HCT116 (cell line): ENCODE measurements at regions not wholly inside any gene's neighbourhood (a gene's known extent, or its start where the extent isn't known, plus 50 kb on each side); places are given as distances from the start of the nearest gene placed in this dataset.

ENCODE experiments used
- ATAC-seq: fragments of 200-7000 bp; cut with Tn5 transposase; 2 replicates; pipeline ENCODE4 v1.9.1; 2020; ENCODE audit warnings: mild to moderate bottlenecking, moderate library complexity
- BruUV-seq: library from RNA; stranded (reverse); fragments of 400-500 nt; replicated peaks from 2 replicates; lab custom pipeline; 2021; lab: Mats Ljungman, UMichigan
- CTCF ChIA-PET: fragments of 300-600 bp; sonication (Branson Sonifier 250); formaldehyde crosslinking; loops from one replicate; lab custom pipeline; 2021; ENCODE audit warnings: antibody characterized with exemption; lab: Charles Lee
- POLR2A ChIA-PET: fragments of 300-600, 350-600 bp; sonication (Branson Sonifier 250); formaldehyde crosslinking; loops from one replicate; lab custom pipeline; 2021; ENCODE audit warnings: antibody characterized with exemption; lab: Charles Lee
- RAD21 ChIA-PET, 2 experiments: fragments of 300-600 bp; sonication (Branson Sonifier 250); formaldehyde crosslinking; loops; one replicate each; lab custom pipeline; 2023; ENCODE audit warnings: low total read pairs in 2 of 2; ENCODE audit not compliant: uncharacterized antibody in 2 of 2, unreplicated experiment in 2 of 2, low non-redundant PET in 1 of 2; lab: Charles Lee
- DNase-seq: peaks from one replicate; pipeline ENCODE4 v3.0.0-alpha.2; 2010; ENCODE audit warnings: low read depth, low spot score
- H2AFZ ChIP-seq: fragments of 200-600 bp; shearing (Covaris generic), sonication (generic); 2 replicates; pipeline ENCODE4 v1.6.1; 2017; ENCODE audit warnings: low read depth, mixed run types, mixed read lengths, antibody characterized with exemption, low read length; ENCODE audit not compliant: poor library complexity, severe bottlenecking
- H3K27ac ChIP-seq: 2 replicates; pipeline ENCODE4 v1.5.1; 2012; ENCODE audit warnings: low read depth, low read length
- H3K27me3 ChIP-seq: fragments of 200-600 bp; sonication (generic); 2 replicates; pipeline ENCODE4 v1.6.1; 2016; ENCODE audit warnings: mixed run types, low read length, mixed read lengths; ENCODE audit not compliant: insufficient read depth
- H3K36me3 ChIP-seq, 2 experiments: fragments of 200-500 bp in 1 of 2; fragments of 200-600 bp in 1 of 2; sonication (Bioruptor generic) in 1 of 2; sonication (generic) in 1 of 2; 2 replicates each; pipeline versions ENCODE4 v1.5.1 to v1.6.1; 2014 to 2016; ENCODE audit warnings: low read length in 2 of 2, inconsistent platforms in 1 of 2, mixed read lengths in 1 of 2, mixed run types in 1 of 2; ENCODE audit not compliant: insufficient read depth in 2 of 2, control insufficient read depth in 1 of 2
- H3K4me1 ChIP-seq, 2 experiments: fragments of 200-600 bp in 1 of 2; sonication (generic) in 1 of 2; 2 replicates each; pipeline versions ENCODE4 v1.5.1 to v1.6.1; 2012 to 2017; ENCODE audit warnings: low read length in 2 of 2, inconsistent platforms in 1 of 2, mild to moderate bottlenecking in 1 of 2, mixed read lengths in 1 of 2, mixed run types in 1 of 2, moderate library complexity in 1 of 2; ENCODE audit not compliant: insufficient read depth in 2 of 2, control insufficient read depth in 1 of 2
- H3K4me2 ChIP-seq: fragments of 200-600 bp; sonication (generic); 2 replicates; pipeline ENCODE4 v1.6.1; 2017; ENCODE audit warnings: mixed run types, low read length, mixed read lengths
- H3K4me3 ChIP-seq, 2 experiments: fragments of 200-600 bp in 1 of 2; sonication (generic) in 1 of 2; replicated peaks in 1 of 2; 2 replicates each; pipeline ENCODE4 v1.5.1; 2011 to 2016; ENCODE audit warnings: low read length in 2 of 2, control low read depth in 1 of 2, low read depth in 1 of 2, mild to moderate bottlenecking in 1 of 2, mixed read lengths in 1 of 2, mixed run types in 1 of 2
- H3K79me2 ChIP-seq: fragments of 200-600 bp; sonication (generic); 2 replicates; pipeline ENCODE4 v1.6.1; 2017; ENCODE audit warnings: mild to moderate bottlenecking, mixed run types, low read length, moderate library complexity, mixed read lengths; ENCODE audit not compliant: insufficient read depth
- H3K9ac ChIP-seq: fragments of 200-600 bp; sonication (generic); 2 replicates; pipeline ENCODE4 v1.6.1; 2016; ENCODE audit warnings: low read length, mixed read lengths
- H3K9me2 ChIP-seq: fragments of 200-600 bp; sonication (generic), shearing (Covaris generic); 2 replicates; pipeline ENCODE4 v1.6.1; 2017; ENCODE audit warnings: mixed run types, mild to moderate bottlenecking, moderate library complexity; ENCODE audit not compliant: insufficient read depth
- H3K9me3 ChIP-seq, 2 experiments: fragments of 200-500 bp in 1 of 2; fragments of 200-600 bp in 1 of 2; sonication (Bioruptor generic) in 1 of 2; sonication (generic) in 1 of 2; 2 replicates each; pipeline ENCODE4 v1.6.1; 2014 to 2017; ENCODE audit warnings: low read length in 2 of 2, mixed read lengths in 2 of 2, inconsistent platforms in 1 of 2, low read depth in 1 of 2, mild to moderate bottlenecking in 1 of 2, mixed run types in 1 of 2, moderate library complexity in 1 of 2; ENCODE audit not compliant: control insufficient read depth in 1 of 2, insufficient read depth in 1 of 2
- H4K20me1 ChIP-seq: fragments of 200-600 bp; sonication (generic), shearing (Covaris generic); 2 replicates; pipeline ENCODE4 v1.6.1; 2017; ENCODE audit warnings: mixed run types, mild to moderate bottlenecking, moderate library complexity; ENCODE audit not compliant: insufficient read depth
- CTCF ChIP-seq, 3 experiments: fragments of 200-600 bp in 1 of 3; sonication (generic) in 1 of 3; IDR thresholded peaks in 2 of 3; conservative IDR thresholded peaks in 1 of 3; 2 replicates each; pipeline ENCODE4 v1.5.1; 2012 to 2017; ENCODE audit warnings: low read depth in 2 of 3, low read length in 2 of 3, antibody characterized with exemption in 1 of 3, borderline replicate concordance in 1 of 3, control low read depth in 1 of 3, mild to moderate bottlenecking in 1 of 3, mixed read lengths in 1 of 3, mixed run types in 1 of 3, moderate library complexity in 1 of 3; ENCODE audit not compliant: insufficient read depth in 1 of 3
- ELF1 ChIP-seq: IDR thresholded peaks from 2 replicates; pipeline ENCODE4 v1.6.1; 2012; ENCODE audit warnings: low read depth, borderline replicate concordance
- EZH2 ChIP-seq: fragments of 200-600 bp; sonication (generic); IDR thresholded peaks from 2 replicates; pipeline ENCODE4 v1.6.1; 2017; ENCODE audit warnings: antibody characterized with exemption, mixed run types
- EZH2phosphoT487 ChIP-seq: fragments of 200-600 bp; IDR thresholded peaks from 2 replicates; pipeline ENCODE4 v1.6.1; 2018; ENCODE audit warnings: antibody characterized with exemption, borderline replicate concordance
- MAX ChIP-seq: IDR thresholded peaks from 2 replicates; pipeline ENCODE4 v1.6.1; 2012
- POLR2AphosphoS5 ChIP-seq: IDR thresholded peaks from 2 replicates; pipeline ENCODE4 v1.6.1; 2011; ENCODE audit warnings: mild to moderate bottlenecking, low read depth, low read length, moderate library complexity
- RAD21 ChIP-seq: IDR thresholded peaks from 2 replicates; pipeline ENCODE4 v1.6.1; 2012; ENCODE audit warnings: low read depth, mild to moderate bottlenecking
- SIN3A ChIP-seq: IDR thresholded peaks from 2 replicates; pipeline ENCODE4 v1.6.1; 2012; ENCODE audit warnings: low read depth
- SRF ChIP-seq: IDR thresholded peaks from 2 replicates; pipeline ENCODE4 v1.6.1; 2012; ENCODE audit warnings: low read depth
- TCF7L2 ChIP-seq: IDR thresholded peaks from 2 replicates; pipeline ENCODE4 v1.7.0; 2011; ENCODE audit warnings: borderline replicate concordance, inconsistent platforms; ENCODE audit not compliant: insufficient read depth, insufficient read length; ENCODE audit errors: extremely low read depth
- ZNF274 ChIP-seq: fragments of 200-500 bp; sonication (Bioruptor generic); IDR thresholded peaks from 2 replicates; pipeline ENCODE4 v1.6.1; 2014; ENCODE audit warnings: mild to moderate bottlenecking, low read depth, low read length, inconsistent platforms
- intact Hi-C: fragments of 100-400 bp; cut with micrococcal nuclease; formaldehyde crosslinking; loops from 2 replicates; pipeline ENCODE4 v1.10.0; 2022

GRCh38 chr4:27100713-27101112, 240.1 kb downstream of the STIM2 start:
- H3K9me2 ChIP-seq = no peaks in the 10 kb centered on the region
- H3K36me3 ChIP-seq = no peaks in the 10 kb centered on the region
- H3K79me2 ChIP-seq = no peaks in the 10 kb centered on the region
- peaks cover 0 to 7% of the 10 kb centered on the region in 2 experiments; a peak in 1 of 4 replicates for H3K4me1 ChIP-seq
- RAD21 ChIA-PET = no interaction called here
- H3K27ac ChIP-seq = no peak overlapping the region
- H2AFZ ChIP-seq = no peak overlapping the region
- H3K27me3 ChIP-seq = 0 out of 2 replicates have a peak, but pooled peaks cover 14% of the 10 kb centered on the region
- no peaks in the 10 kb centered on the region for H4K20me1 ChIP-seq
- H3K4me2 ChIP-seq = no peak overlapping the region
- intact Hi-C loops = no loop called here
- ATAC-seq = no peak
- POLR2A ChIA-PET = no interaction called here
- BruUV-seq = no TSS peak
- TF ChIP-seq SRF (no peak), RAD21 (no peak), CTCF (IDR thresholded peaks at IDR 0.05 in 2 of 3, conservative IDR thresholded peaks at IDR 0.05 in 1 of 3; ENCODE audit: borderline replicate concordance in 1 of 3, insufficient read depth in 1 of 3, low read depth in 2 of 3, low read length in 2 of 3) (no peak), POLR2AphosphoS5 (no peak), TCF7L2 (no peak), EZH2phosphoT487 (no peak), ZNF274 (no peak), ELF1 (no peak), SIN3A (no peak), EZH2 (no peak), MAX (no peak)
- TF ChIP-seq, all 23 proteins: peak for 0
- Histone ChIP-seq H3K9me3 (no peaks in the 10 kb centered on the region), H3K4me3 (no peak overlapping the region), H3K9ac (no peak overlapping the region)
- DNase-seq = no peak
- CTCF ChIA-PET = no interaction called here
